DMS153 (cell line): ENCODE measurements at regions not wholly inside any gene's neighbourhood (a gene's known extent, or its start where the extent isn't known, plus 50 kb on each side); places are given as distances from the start of the nearest gene placed in this dataset.
"Not testable (repeated sequence)": the region's sequence is repeated elsewhere in the genome, so short reads cannot be mapped to it uniquely, and the experiment has no call there.

Experiments
- DNase-seq: peaks from one replicate; lab custom pipeline; 2025; lab: John Stamatoyannopoulos, UW

DNA sequence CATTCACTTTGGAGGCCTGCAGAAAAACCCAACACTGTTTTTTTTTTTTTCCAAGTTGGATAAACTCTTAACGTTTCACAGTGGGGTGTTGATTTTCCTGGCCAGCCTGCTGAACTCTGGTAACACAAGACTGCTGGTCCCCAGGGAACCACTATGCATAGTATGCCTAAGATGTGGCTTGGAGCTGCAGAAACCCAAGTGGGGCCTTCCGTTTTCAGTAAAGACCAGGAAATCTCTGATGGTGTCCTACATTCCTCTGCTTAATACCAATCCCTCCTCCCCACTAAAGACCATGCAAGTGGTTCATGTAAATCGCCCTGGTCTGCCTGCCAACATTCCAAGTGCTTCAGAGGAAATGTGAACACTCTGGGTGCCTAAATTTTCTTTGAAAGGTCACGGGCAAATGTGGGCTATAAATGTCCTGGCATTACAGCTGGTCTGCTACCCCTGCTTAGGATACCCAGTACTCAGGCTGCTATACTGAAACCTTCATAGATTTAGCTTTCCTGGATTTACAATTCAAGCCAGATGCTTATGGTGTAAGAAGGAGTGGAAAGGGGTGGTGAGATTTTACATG, 615.4 kb downstream of the MAFB start:
- DNase-seq: no peak

DNA sequence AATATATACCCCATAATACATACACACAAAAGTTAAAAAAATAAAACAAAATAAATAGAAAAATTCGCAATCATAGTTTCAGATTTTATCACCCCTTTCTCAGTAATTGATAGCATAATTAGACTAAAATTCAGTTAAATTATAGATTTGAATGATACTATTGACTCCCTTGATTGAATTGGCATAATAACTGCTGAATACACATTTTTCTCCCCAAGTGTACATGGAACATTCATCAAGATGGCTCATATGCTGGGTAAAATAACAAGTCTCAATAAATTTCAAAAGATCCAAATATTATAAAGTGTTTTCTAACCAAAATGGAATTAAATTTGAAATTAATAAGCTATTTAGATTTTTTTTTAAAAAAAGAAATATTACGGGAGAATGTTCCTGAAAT, 616.1 kb downstream of the MAFB start:
- no peak for DNase-seq

DNA sequence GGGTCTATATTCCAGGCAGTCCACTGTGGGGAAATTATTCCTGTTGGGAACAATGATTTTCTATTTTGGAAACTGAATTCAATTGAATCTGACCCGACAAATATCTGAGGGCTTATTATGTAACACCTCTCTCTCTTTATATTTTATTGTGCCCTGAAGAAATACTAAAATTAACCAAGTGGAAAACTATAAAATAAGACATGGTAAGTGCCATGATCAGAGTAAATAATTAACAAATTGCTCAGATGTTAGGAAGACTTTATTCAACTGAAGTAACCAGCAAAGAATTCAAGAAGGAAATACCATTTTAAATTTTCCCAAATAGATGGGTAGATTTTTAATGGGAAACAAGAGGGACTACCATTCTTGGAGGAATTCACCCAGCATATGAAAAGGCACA, 632.9 kb downstream of the MAFB start:
- no peak for DNase-seq

DNA sequence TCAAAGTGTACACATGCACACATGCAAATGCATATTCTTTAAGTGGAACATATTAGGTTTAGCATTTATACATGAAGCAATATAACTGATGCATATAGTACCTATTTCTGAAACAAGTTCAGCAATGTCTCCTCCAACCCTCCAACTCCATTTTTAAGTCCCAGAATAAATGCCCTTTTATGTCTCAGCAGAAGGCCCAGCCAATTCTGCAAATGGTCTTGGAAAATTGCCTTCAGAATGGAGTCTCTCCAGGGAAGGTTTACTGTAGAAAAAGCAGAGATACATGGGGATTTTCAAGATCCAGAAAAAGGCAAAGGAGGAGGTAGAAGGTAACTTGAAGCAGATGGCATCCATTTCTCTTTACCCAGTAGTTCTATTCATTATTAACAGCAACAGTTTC, 633.3 kb downstream of the MAFB start:
- DNase-seq: no peak

DNA sequence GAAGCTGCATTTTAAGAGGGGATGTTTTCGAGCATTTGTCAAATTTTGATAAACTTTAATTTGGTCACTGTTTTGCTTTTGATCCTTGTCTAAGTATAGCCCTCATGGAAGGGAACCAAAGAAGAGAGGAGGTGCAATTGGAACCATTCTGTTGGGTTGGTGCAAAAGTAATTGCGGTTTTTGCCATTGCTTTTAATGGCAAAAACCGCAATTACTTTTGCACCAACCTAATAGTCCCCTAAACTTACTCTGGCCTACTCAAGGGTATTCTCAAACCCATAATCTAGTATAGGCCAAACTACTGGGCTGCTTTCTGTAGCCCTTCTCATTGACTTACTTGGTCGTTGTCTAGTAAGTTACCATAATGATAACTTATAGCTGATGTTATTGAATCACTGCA, 634.7 kb downstream of the MAFB start:
- DNase-seq: no peak

DNA sequence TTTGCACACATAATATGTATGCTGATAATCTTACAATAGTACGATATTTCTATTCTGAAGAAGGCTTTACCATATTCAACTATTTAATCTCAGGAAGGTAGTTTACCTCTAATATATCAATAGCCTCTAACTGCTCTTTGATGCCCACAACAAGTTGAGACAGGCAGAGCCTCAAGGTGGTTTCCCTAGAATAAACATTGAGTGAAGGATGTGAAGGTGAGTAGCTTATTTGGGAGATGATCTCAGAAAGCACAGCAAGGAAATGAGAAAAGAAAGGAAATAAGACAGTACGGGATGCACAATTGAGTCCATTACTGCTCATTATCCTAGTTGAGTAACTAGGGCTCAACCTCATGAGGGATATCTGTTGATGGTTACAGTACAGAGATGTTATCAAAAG, 638.4 kb downstream of the MAFB start:
- DNase-seq: no peak

DNA sequence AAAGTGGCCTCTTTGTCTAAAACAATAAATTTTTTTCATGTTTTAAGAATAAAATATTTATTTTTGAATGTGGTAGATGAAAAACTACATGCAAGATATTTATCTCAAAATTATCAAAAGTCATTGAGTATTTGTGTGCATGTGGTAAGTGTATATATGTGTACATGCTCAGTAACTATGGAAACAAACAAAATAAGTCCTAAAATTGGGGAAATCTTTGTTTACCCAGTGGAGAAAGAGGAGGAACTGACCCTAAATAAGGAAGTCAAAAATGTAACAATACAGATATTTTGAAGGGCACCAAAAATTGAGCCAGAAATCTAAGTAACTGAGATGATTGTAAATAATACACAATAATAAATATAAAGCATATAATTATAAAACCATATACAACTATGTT, 639.2 kb downstream of the MAFB start:
- no peak for DNase-seq

DNA sequence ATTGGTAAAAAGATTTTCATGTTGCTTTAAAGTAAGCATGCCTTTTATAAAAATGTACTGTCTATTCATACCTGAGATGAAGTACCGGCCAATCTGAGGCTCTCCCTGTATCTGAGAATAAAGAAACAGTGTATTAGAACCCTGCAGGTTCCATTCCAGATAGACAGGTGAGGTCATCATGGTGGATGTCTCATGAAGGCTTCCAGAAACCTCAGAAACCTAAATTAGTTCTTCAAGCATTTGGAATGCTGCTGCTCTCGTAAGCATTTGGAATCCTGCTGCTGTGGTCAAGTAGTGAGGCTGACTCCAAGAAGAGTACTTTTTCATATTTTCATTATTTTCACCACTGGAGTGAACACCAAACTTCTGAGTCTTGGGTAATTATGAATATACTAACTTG, 642.3 kb downstream of the MAFB start:
- DNase-seq: no peak

DNA sequence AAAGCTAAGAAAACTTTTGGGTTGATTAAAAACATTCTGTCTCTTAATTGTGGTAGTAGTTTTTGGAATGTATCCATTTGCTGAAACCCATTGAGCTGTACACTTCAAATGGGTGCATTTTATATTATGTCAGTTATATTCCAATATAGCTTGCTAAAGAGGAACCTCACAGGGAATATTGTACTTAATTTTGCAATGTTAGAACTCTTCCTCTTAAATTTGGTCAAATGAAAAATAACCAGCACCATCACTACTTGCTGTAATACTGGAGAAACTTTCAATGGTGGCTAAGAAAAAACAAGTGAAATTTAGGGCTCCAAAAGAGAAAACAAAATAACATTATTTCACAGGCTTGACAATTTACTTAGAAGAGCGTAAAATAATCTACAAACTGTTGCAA, 651.5 kb downstream of the MAFB start:
- no peak for DNase-seq

DNA sequence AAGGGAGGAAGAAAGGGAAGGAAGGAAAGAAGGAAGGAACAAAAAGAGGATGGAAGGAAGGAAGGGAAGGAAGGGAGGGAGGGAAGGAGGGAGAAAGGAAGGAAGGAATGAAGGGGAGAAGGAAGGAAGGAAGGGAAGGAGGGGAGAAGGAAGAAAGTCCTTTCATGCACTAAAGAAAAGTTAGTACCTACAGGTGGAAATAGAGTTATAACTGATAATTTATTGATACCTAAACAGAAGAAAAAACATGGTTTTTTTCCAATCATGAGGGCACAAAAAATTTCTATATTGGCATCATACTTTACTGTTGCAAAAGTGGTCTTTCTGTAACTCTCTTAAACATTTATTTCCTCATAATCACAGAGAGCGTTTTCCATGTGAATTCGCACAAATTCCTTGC, 659.4 kb downstream of the MAFB start:
- DNase-seq: no peak

DNA sequence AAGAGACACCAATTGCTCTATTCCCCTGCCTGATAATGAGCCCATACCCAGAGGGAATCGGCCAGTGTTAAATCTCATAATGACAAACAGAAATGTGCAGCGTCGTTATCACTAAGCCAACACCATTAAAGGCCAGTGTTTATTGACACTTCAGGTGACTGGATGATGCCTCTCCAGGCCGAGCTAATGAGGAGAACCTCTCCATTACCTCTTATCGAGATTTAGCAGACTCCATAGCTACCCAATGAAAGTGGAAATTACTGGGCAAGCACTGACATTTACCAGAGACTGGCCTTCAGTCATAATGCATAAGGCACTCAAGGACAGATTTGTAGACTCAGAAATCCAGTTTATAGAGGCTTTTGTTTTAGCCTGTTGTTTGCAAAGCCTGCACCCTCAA, 669.5 kb downstream of the MAFB start:
- DNase-seq: peak; percentile 91

DNA sequence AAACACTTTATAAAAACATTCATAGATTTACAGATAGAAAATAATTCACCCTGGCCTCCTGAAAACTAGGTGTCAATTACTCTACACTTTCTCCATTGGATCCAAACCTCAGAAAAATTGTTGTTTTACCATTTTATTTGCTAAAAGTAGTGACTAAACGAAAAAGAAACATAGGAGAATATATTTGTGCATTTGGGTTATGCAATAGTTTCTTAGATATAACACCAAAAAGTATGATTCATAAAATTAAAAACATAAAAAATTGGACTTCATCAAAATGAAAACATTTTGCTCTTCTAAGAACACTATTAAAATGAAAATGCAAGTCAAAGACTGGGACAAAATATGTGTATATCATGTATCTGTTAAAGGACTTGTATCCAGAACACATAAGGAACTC, 671.3 kb downstream of the MAFB start:
- no peak for DNase-seq

DNA sequence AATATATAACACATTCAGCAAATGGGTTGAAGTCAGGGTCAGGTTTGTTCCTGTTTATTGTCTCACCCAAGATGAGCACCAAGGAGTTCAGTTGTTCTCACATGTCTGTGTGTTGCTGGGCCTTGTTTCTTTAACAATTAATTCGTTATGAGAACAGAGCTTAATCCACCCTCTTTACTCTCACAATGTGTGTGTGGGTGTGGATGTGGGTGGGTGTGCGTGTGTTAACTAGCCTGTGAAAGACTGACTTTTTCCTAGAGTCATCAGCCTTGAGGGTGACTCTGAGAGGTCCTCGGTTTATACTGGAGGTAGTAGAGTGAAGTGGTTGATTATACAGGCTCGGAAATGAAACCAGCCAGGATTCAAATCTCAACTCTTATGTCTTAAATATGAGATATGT, 672.1 kb downstream of the MAFB start:
- no peak for DNase-seq

DNA sequence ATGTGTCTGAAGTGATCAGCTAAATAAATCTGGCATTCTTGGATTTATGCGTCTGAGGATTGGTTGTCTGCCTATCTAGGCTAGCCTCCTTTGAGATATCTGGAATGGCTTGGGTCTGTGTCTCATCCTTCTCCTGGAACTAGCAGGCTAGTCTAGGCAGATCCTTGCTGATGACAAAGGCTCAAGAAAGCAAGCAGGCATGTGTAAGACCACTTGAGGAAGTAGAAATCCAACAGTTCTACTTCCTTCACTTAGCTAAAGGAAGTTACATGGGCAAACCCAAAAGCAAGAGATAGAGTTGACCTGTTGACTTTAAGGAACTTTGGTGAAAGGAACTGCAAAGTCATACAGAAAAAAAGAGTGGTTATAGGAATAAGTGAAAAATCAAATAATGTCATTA, 672.6 kb downstream of the MAFB start:
- DNase-seq: no peak

DNA sequence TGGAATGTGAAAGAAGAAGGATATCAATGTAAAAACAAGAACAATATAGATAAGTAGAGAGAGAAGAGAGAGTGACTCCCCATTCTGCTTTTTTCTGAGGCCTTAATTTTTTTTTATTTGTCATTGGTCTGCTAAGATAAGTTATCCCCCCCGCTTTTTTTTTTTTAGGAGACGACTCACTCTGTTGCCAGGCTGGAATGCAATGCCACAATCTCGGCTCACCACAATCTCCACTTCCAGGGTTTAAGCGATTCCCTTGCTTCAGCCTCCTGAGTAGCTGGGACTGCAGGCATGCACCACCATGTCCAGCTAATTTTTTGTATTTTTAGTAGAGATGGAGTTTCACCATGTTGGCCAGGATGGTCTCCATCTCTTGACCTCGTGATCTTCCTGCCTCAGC, 677.0 kb downstream of the MAFB start:
- DNase-seq: not testable (repeated sequence)

DNA sequence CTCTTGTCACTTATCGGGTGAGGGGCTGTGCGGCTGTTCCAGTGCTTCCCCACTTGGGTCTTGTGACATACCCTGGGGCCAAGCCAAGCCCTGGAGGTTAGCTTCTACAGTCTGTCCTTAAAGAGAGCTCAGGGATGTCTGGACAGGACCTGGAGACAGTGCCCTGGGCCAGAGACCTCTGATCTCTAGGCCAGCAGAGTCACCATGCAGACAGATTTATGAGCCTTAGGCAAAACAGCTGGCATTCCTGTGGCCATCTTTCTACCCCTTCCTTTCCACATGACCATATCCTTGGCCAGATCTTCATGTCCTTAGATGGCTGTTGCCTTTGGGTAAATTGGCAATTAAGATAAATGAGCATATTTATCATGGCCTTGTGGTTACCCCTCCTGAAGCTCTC, 678.6 kb downstream of the MAFB start:
- DNase-seq: no peak

DNA sequence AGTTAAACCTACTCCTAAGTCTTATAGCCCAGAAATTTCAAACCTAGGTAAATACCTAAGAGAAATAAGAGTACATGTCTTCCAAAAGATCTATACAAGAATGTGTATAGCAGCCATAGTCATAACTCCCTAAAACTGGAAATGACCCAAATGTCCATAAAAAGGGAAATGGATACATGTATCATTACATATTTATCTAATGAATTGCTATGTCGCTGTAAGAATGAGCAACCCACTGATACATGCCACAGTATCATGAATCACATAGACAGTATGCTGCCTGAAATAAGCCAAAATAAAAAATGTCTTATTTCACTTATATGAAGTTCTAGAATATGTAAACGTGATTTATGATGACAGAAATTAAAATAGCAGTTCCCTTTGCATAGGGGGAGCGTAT, 679.5 kb downstream of the MAFB start:
- no peak for DNase-seq

DNA sequence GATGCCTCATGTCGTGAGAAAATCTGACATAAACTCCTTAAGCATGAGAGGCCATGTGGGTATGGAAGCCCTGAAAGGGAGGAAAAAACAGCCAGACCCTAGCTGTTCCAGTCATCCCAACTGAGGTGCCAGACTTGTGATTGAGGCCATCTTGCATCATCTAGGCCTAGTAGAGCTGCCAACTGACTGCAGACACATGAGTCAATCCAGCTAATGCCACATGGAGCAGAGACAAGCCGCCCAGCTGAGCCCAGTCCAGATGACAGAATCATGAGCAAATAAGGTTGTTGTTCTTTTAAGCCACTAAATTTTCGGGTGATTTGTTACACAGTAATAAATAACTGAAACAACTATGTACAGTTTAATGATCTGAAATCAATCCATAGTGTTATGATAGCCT, 680.9 kb downstream of the MAFB start:
- DNase-seq: no peak

DNA sequence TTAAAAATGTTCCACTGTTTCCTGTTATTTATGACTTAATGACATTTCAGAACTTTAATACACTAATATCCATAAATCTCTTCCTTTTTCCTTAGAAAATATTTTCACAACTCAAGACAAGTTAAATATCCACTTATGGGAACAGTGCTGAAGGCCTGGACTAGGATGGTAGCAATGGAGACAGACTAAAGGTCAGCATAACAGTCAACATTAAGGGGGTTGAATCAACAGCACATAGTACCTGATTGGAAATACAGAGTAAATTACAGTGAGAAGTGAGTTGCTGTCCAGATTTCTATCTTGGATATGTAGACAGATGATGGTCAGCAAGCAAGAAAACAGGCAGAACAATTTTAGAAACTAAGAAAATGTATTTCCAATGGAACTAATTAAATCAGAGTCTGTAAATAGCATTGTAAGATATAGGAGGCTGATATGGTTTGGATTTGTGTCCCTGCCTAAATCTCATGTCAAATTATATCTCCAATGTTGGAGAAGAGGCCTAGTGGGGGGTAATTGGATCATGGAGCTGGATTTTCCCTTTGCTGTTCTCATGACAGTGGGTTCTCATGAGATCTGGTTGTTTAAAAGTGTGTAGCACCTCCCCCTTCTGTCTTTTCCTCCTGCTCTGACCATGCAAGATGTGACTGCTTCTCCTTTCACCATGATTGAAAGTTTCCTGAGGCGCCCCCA, 682.7 kb downstream of the MAFB start:
- DNase-seq: no peak

DNA sequence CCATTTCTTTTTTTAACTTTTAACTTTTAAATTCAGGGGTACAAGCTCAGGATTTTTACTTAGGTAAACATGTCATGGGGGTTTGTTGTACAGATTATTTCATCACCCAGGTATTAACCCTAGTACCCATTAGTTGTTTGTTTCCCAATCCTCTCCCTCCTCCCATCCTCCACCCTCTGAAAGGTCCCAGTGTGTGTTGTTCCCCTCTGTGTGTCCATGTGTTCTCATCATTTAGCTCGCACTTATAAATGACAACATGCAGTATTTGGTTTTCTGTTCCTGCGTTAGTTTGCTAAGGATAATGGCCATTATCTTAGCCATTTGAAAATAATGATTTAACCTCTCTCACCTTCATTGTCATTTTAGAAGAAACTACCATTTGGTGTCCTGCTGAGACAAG, 684.9 kb downstream of the MAFB start:
- DNase-seq: not testable (repeated sequence)

DNA sequence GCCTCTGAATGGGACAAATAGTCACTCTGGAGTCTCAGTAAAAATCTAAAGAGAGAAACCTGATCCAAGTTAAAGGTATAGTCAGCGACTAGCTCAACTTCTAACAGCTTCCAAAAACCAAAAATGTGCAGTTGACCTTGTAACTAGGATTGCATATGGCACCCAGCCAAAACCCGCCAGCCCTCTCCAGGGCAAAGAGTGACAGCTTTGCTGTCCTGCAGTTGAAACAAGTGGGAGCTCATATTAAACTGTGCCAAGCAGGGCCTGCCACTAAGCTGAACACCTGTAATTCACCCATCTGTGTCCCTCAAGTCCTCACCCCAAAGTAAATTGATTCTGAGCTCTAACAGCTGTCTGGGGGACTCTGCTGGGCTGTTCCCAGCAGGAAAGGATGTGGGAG, 695.3 kb downstream of the MAFB start:
- peak; percentile 48 for DNase-seq

DNA sequence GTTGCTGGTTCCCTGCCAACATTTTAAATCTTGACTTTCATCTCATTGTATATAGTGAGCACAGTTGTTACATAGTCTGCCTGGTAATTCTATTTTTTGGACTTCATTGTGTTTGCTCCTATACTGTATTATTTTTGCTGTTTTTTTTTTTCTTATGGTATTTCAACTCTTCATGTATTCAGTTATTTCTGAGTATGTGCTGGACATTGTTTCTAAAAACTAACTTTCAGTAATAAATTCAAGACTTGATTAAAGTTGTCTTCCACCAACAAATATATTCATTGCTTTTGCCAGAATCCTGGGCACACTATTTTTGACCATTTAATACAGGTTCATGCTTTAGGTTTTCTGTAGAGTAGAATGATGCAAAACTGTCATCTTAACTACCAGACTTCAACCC, 698.3 kb downstream of the MAFB start:
- DNase-seq: no peak

DNA sequence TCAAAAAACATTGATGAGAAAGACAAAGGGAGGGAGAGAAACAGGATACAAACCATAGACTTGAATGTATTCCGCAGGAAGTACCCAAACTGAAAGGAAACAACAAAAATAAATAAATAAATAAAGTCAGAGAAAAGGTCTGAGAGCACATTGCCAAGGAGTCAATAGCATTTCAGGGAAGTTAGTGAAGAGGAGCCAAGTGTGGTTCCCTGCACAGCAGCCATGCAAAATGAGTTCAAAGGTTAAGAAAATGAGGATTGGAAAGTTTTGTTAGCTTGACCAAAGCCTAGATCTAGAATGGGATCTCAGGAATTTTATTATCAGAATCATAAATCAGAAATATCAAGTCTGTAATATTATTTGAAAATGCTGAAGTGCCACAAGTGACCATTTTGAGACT, 700.0 kb downstream of the MAFB start:
- no peak for DNase-seq

DNA sequence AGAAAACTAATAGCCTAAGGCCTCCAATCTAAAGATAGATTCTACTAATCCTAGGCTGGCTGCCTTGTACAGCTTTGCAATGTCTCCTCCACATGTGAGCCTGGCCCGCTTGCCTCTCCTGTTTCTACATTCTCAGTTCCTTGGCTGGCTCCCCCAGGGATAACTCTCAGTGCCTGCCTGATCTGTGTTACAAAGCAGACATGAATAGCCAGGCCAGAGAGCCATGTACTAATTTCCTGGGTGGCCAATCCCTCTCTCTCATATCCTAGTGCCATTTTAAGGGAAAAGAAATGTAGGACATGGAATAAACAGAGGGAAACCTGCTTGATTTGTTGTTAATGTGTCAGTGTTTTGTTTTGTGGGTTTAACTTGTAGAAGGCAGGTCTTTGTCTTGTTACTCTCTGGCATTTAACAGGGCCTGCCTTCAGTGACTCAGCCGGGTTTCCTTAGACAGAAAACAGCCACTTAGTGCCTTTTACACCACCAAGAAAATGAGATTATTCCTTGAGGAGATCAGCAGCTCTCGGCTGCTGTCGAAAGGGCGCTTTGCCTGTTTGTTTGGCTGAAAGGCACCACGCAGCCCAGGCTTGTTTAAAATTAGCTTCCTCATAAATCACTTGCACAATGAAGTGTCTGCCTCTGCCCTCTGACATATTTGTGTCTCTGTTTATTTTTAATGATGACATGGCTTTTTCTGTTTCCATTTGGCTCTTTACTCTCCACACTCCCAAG, 702.7 kb downstream of the MAFB start:
- DNase-seq: peak; percentile 64
